Right lung (tissue), 2 donors: ENCODE measurements at regions not wholly inside any gene's neighbourhood (a gene's known extent, or its start where the extent isn't known, plus 50 kb on each side); places are given as distances from the start of the nearest gene placed in this dataset.
A peak's percentile ranks its signal among the peaks of the same experiment; 100 is the strongest.

Experiments
- DNase-seq, 2 donors: peaks; one replicate each; pipeline ENCODE4 v3.0.0-alpha.2; 2013

GRCh38 chr2:71891719-71892422 lies 255.8 kb downstream of the CYP26B1 start:
- no peak for DNase-seq

GRCh38 chr2:71891155-71891554 lies 256.5 kb downstream of the CYP26B1 start:
- no peak for DNase-seq

- DNase-seq: no peak
These were observed 257.6 kb downstream of the CYP26B1 start for GRCh38 chr2:71889759-71890684.

- DNase-seq: no peak
These were observed 258.8 kb downstream of the CYP26B1 start for GRCh38 chr2:71888751-71889445.

GRCh38 chr2:71887196-71887595 lies 260.5 kb downstream of the CYP26B1 start:
- DNase-seq: no peak

GRCh38 chr2:71886241-71886640 lies 261.4 kb downstream of the CYP26B1 start:
- no peak for DNase-seq

- peak in 1 of 2 donors; percentile 30 for DNase-seq
These were observed 263.2 kb downstream of the CYP26B1 start for GRCh38 chr2:71884303-71885042.

GRCh38 chr2:71882949-71883472 lies 264.7 kb downstream of the CYP26B1 start:
- DNase-seq: peak; percentile 59 to 70

GRCh38 chr2:71882236-71882946 lies 265.3 kb downstream of the CYP26B1 start:
- DNase-seq: no peak

GRCh38 chr2:71880846-71881610 lies 266.6 kb downstream of the CYP26B1 start:
- DNase-seq: no peak

GRCh38 chr2:71880287-71880686 lies 267.4 kb downstream of the CYP26B1 start:
- DNase-seq: no peak

- DNase-seq: no peak
These were observed 268.0 kb downstream of the CYP26B1 start for GRCh38 chr2:71879509-71880184.

- no peak for DNase-seq
These were observed 268.8 kb downstream of the CYP26B1 start for GRCh38 chr2:71878626-71879508.

- DNase-seq: no peak
These were observed 270.0 kb downstream of the CYP26B1 start for GRCh38 chr2:71877636-71878035.

GRCh38 chr2:71876542-71877451 lies 270.9 kb downstream of the CYP26B1 start:
- no peak for DNase-seq

GRCh38 chr2:71872466-71873051 lies 275.1 kb downstream of the CYP26B1 start:
- no peak for DNase-seq
